WI38 (cell line): ENCODE measurements at regions not wholly inside any gene's neighbourhood (a gene's known extent, or its start where the extent isn't known, plus 50 kb on each side); places are given as distances from the start of the nearest gene placed in this dataset.

Experiments used
- H3K4me3 ChIP-seq: 2 replicates; pipeline ENCODE4 v1.5.1; 2011; ENCODE audit warnings: low read depth, mild to moderate bottlenecking, control low read depth, low read length
- CTCF ChIP-seq: IDR thresholded peaks from 2 replicates; pipeline ENCODE4 v1.5.1; 2012; ENCODE audit warnings: low read depth, mild to moderate bottlenecking, control low read depth, low read length

GRCh38 chr20:7754102-7754501 is 186.2 kb downstream of the HAO1 start:
- TF ChIP-seq CTCF: no peak

GRCh38 chr20:7758406-7758805 is 181.9 kb downstream of the HAO1 start:
- H3K4me3 ChIP-seq: no peak overlapping the region
- no peak for TF ChIP-seq CTCF

More at GRCh38 chr20:7754102-7754501, 186.2 kb downstream of the HAO1 start:
- H3K4me3 ChIP-seq: no peak overlapping the region

GRCh38 chr20:7760247-7761031 is 179.8 kb downstream of the HAO1 start:
- no peak overlapping the region for H3K4me3 ChIP-seq
- no peak for TF ChIP-seq CTCF

GRCh38 chr20:7765221-7765620 is 175.0 kb downstream of the HAO1 start:
- TF ChIP-seq CTCF: no peak
- H3K4me3 ChIP-seq: no peak overlapping the region

- no peak overlapping the region for H3K4me3 ChIP-seq
- no peak for TF ChIP-seq CTCF
These were observed 170.2 kb downstream of the HAO1 start for GRCh38 chr20:7770046-7770445.

- TF ChIP-seq CTCF: no peak
- H3K4me3 ChIP-seq: no peak overlapping the region
These were observed 169.7 kb downstream of the HAO1 start for GRCh38 chr20:7770578-7770977.

GRCh38 chr20:7772371-7772770 is 167.9 kb downstream of the HAO1 start:
- TF ChIP-seq CTCF: no peak
- no peak overlapping the region for H3K4me3 ChIP-seq
